ENCODE measurements at regions not wholly inside any gene's neighbourhood (a gene's known extent, or its start where the extent isn't known, plus 50 kb on each side); places are given as distances from the start of the nearest gene placed in this dataset.

DNA sequence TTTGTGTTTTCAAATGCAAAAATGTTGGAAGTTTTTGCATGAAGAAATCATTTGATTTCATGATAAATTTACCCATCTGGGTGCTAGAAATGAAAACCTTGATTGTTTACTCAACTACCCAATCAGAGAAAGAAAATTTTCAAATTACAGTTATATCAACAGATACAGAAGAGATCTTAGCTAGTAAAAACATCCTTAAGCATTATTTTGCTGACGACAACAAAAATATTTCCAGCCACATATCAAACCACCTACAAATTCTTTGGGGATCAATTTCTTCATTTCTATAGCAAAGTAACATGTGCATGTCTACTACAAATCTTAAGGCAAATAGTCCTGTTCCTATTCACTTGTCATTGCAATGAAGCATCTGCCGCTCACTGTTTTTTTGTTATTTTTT, 530.3 kb downstream of the ZIC1 start:
- POLR2A ChIA-PET, result no interaction called here
- in situ Hi-C loops (cut with HindIII; ENCODE audit: low pct_unique_long_range_greater_than_20kb, low sequenced_read_pairs), result no loop called here
- intact Hi-C loops (cut with micrococcal nuclease; ENCODE audit: unreplicated experiment), result no loop called here

GRCh38 chr3:147939839-147940238, 530.7 kb downstream of the ZIC1 start:
- ChIA-PET POLR2A (no interaction called here), CTCF (no interaction called here)
- H3K4me1 ChIP-seq (ENCODE audit: control insufficient read depth, insufficient read depth, low read length), result no peaks in the 10 kb centered on the region
- H3K27ac ChIP-seq (ENCODE audit: low read length), result no peak overlapping the region
- TF ChIP-seq POLR2AphosphoS5 (IDR thresholded peaks at IDR 0.05; ENCODE audit: low read depth, low read length) (no peak), CTCF (IDR thresholded peaks at IDR 0.05) (no peak), TCF7L2 (IDR thresholded peaks at IDR 0.05; ENCODE audit: low read depth, low read length) (no peak), REST (IDR thresholded peaks at IDR 0.05; ENCODE audit: insufficient read depth in 1 of 2, low read depth in 2 of 2, low read length in 1 of 2) (no peak), SIN3A (IDR thresholded peaks at IDR 0.05; ENCODE audit: borderline replicate concordance, insufficient read depth, low read depth, low read length) (no peak)
- no TSS peak for BruUV-seq (replicated peaks)
- H3K9me3 ChIP-seq (ENCODE audit: control insufficient read depth, insufficient read depth, low read depth, low read length), result no peaks in the 10 kb centered on the region
- H3K27me3 ChIP-seq (ENCODE audit: control insufficient read depth, insufficient read depth, low read length), result no peaks in the 10 kb centered on the region
- in situ Hi-C loops (cut with HindIII; ENCODE audit: low pct_unique_long_range_greater_than_20kb, low sequenced_read_pairs) (no loop called here), intact Hi-C loops (cut with micrococcal nuclease; ENCODE audit: unreplicated experiment) (no loop called here)
- no peaks in the 10 kb centered on the region for H3K36me3 ChIP-seq (ENCODE audit: control insufficient read depth, insufficient read depth, low read length)
- ATAC-seq (no peak), DNase-seq (ENCODE audit: low read depth, low spot score) (no peak)
- no peak overlapping the region for H3K4me3 ChIP-seq (ENCODE audit: low read depth in 2 of 2, low read length in 2 of 2)

More for the DNA sequence above, 530.3 kb downstream of the ZIC1 start:
- H3K27ac ChIP-seq (ENCODE audit: low read length), result no peak overlapping the region
- DNase-seq (ENCODE audit: low read depth, low spot score) (no peak), ATAC-seq (no peak)
- no peak overlapping the region for H3K4me3 ChIP-seq (ENCODE audit: low read depth in 2 of 2, low read length in 2 of 2)
- CTCF ChIA-PET, result no interaction called here
- H3K4me1 ChIP-seq (ENCODE audit: control insufficient read depth, insufficient read depth, low read length), result no peaks in the 10 kb centered on the region
- TF ChIP-seq CTCF (IDR thresholded peaks at IDR 0.05), result no peak
- no peak for TF ChIP-seq TCF7L2 (IDR thresholded peaks at IDR 0.05; ENCODE audit: low read depth, low read length)
- TF ChIP-seq REST (IDR thresholded peaks at IDR 0.05; ENCODE audit: insufficient read depth in 1 of 2, low read depth in 2 of 2, low read length in 1 of 2), result no peak
- TF ChIP-seq SIN3A (IDR thresholded peaks at IDR 0.05; ENCODE audit: borderline replicate concordance, insufficient read depth, low read depth, low read length), result no peak
- no peak for TF ChIP-seq POLR2AphosphoS5 (IDR thresholded peaks at IDR 0.05; ENCODE audit: low read depth, low read length)
- no peaks in the 10 kb centered on the region for H3K27me3 ChIP-seq (ENCODE audit: control insufficient read depth, insufficient read depth, low read length)
- no peaks in the 10 kb centered on the region for H3K36me3 ChIP-seq (ENCODE audit: control insufficient read depth, insufficient read depth, low read length)
- H3K9me3 ChIP-seq (ENCODE audit: control insufficient read depth, insufficient read depth, low read depth, low read length), result no peaks in the 10 kb centered on the region
- BruUV-seq (replicated peaks), result no TSS peak

All from Panc1 (cell line).